GM19372 (cell line): ENCODE measurements at regions not wholly inside any gene's neighbourhood (a gene's known extent, or its start where the extent isn't known, plus 50 kb on each side); places are given as distances from the start of the nearest gene placed in this dataset.
"Not testable (repeated sequence)": the region's sequence is repeated elsewhere in the genome, so short reads cannot be mapped to it uniquely, and the experiment has no call there.

ENCODE experiments used
- ATAC-seq: cut with Tn5 transposase; IDR thresholded peaks from one replicate; pipeline ENCODE4 v1.9.1; 2021; ENCODE audit warnings: mild to moderate bottlenecking, low read depth, moderate library complexity; ENCODE audit not compliant: unreplicated experiment

DNA sequence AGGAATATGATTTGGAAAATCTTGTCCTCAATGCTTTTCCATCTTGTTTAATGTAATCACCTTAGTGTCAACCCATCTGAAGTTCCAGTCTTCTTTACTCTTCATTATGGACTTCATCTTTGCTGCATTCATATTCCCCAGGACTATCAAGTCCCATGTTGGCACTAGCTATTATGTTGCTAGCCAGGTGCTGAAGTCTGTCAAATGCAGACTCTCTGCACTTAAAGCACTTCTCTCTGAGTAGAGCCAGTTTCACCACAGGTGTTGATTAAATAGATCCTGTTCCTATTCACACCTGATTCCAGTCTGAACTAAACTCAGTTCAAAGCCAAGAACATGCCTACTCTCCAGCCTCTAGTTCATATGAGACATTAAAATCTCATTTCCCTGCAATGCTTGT is 75.0 kb upstream of the PKN2 start:
- ATAC-seq, result no peak

DNA sequence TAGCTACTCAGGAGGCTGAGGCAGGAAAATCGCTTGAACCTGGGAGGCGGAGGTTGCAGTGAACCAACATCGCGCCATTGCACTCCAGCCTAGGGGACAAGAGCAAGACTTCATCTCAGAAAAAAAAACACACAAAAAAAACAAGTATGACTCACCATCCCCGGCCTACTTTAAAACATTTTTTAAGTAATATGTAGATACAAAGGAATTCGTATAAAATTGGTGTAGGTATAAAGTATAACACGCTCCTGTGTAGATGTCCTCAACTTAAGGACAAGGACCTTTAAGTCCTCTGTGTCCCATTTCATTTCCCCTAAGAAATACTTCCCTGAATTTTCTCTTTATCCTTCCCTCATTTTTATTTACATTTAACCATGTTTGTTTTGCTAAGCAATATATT is 73.4 kb upstream of the PKN2 start:
- ATAC-seq, result no peak

DNA sequence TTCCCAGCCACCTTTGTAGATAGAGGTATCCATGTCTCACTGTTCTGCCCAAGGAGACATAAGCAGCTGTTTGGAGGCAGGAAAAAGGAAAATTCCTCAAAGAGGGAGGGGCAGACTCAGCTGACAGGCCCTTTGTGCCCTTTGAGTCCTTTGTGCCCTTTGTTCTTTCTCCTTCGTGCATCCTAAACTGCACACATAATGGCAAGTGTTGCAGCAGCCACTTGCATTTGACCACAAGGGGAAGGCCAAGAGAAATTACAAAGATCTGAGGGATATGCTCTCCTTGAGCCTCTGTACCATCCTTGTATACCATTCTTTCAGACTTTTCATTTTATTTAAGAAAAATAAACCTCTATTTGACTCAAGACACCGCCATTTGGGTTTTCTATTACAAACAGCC is 71.8 kb upstream of the PKN2 start:
- no peak for ATAC-seq

DNA sequence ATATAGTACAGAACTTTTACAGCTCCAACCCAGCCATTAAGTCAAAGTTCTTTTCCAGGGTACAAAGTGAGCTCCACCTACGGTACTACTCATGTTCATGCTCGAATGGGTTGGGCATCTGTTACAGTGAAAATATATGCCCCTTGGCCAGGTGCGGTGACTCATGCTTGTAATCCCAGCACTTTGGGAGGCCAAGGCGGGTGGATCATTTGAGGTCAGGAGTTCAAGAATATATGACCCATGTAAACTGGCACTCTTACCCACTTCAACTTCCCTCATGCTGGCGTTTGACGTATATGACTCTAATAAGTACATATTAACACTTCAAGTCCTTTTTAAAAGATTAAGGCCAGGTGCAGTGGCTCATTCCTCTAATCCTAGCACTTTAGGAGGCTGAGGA is 71.3 kb upstream of the PKN2 start:
- no peak for ATAC-seq

DNA sequence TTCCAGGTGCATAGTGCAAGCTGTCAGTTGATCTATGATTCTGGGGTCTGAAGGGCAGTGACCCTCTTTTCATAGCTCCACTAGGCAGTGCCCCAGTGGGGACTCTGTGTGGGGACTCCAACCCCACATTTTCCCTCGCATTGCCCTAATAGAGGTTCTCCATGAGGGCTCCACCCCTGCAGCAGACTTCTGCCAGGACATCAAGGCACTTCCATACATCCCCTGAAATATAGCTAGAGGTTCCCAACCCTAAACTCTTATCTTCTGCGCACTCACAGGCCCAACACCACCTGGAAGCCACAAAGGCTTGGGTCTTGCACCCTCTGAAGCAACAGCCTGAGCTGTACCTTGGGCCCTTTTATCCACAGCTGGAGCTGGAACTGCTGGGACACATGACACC is 65.7 kb upstream of the PKN2 start:
- ATAC-seq, result no peak

DNA sequence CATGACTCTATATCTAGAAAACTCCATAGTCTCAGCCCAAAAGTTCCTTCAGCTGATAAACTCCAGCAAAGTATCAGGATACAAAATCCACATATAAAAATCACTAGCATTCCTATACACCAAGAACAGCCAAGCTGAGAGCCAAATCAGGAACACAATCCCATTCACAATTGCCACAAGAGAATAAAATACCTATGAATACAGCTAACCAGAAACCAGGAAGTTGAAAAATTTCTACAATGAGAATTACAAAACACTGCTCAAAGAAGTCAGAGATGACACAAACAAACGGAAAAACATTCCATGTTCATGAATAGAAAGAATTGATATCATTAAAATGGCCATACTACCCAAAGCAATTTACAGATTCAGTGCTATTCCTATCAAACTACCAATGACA is 61.0 kb upstream of the PKN2 start:
- ATAC-seq, result not testable (repeated sequence)
